ENCODE measurements at regions not wholly inside any gene's neighbourhood (a gene's known extent, or its start where the extent isn't known, plus 50 kb on each side); places are given as distances from the start of the nearest gene placed in this dataset.

- no peak for DNase-seq
These were observed 232.0 kb downstream of the IRX1 start for GRCh38 chr5:3827624-3828023.

- no peak for DNase-seq
These were observed 233.1 kb downstream of the IRX1 start for GRCh38 chr5:3828761-3829160.

DNA sequence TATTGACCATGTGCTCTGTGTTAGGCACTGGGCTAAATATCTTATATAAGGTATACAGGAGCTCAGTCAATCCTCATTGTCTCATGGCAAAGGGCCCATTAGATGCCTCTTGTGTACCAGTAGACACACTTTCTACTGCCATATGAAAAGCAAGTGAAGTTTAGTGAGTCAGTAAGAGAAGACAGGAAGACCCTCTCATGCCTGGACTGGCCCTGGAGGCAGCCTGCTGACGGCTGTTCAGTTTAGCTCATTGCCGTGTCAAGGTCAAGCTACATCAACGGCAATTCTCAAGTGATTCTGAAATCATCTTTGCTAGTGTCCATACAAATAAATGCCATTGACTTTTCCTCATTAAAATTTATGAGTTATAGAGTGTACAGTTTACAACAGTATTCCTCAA lies 237.9 kb downstream of the IRX1 start:
- no peak for DNase-seq

GRCh38 chr5:3835811-3836210 lies 240.2 kb downstream of the IRX1 start:
- DNase-seq, result no peak

DNA sequence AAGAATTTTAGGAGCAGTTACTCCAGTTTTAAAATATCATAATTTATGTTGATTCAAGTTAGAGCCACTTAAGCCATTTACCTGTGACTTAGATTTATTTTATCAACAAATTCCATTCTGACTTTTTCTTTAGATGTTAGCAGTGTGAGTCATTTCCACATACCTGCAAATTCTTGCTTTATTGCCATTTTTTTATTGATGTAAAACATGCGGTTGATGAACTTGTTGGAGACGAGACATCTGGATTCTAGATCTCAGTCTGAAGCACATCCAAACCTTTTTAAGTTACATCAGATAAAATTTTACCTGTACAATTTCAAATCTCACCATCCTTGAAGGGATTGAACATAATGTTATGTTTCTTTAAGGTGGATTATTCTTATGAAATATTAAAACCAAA lies 240.9 kb downstream of the IRX1 start:
- no peak for DNase-seq

GRCh38 chr5:3837506-3837905 lies 241.9 kb downstream of the IRX1 start:
- no peak for DNase-seq

DNA sequence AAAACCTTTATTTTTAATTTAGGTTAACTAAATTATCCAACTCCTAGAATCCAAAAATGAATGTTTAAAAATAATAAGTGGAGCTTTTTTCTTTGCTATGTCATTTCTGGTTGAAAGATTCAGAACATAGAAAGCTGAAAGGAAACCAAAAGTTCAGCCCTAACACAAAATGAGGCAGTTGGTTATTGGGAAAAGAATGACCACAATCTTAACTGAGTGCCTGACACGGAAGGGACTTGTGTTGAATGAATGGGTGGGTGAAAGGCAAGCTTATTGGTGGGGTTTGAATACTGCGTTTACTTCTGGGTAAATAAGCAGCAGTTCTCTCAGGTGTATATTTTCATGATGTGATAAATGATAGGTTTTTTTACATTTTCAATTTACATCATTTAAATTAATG lies 243.5 kb downstream of the IRX1 start:
- no peak for DNase-seq

- DNase-seq, result no peak
These were observed 247.0 kb downstream of the IRX1 start for GRCh38 chr5:3842591-3842990.

GRCh38 chr5:3843706-3844105 lies 248.1 kb downstream of the IRX1 start:
- no peak for DNase-seq

- DNase-seq, result no peak
These were observed 248.6 kb downstream of the IRX1 start for GRCh38 chr5:3844266-3844665.

DNA sequence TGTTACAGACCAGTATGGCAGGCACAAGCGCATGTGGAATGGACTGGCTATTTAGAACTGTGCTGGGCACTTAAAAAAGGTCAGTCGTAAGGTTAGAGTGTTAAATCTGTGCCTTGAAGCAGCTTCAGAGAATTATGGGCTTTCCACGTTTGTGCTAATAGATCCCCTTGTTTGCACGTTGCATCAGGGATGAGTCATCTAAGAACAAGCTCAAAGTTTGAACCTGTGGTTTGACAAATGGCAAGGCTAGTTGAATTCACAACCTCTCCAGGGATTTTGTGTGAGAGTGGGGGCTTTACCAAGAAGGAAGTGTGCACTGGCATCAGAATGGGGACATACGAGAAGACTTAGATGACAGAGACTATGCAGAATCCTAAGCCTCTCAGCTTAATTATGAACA lies 249.6 kb downstream of the IRX1 start:
- DNase-seq, result no peak

DNA sequence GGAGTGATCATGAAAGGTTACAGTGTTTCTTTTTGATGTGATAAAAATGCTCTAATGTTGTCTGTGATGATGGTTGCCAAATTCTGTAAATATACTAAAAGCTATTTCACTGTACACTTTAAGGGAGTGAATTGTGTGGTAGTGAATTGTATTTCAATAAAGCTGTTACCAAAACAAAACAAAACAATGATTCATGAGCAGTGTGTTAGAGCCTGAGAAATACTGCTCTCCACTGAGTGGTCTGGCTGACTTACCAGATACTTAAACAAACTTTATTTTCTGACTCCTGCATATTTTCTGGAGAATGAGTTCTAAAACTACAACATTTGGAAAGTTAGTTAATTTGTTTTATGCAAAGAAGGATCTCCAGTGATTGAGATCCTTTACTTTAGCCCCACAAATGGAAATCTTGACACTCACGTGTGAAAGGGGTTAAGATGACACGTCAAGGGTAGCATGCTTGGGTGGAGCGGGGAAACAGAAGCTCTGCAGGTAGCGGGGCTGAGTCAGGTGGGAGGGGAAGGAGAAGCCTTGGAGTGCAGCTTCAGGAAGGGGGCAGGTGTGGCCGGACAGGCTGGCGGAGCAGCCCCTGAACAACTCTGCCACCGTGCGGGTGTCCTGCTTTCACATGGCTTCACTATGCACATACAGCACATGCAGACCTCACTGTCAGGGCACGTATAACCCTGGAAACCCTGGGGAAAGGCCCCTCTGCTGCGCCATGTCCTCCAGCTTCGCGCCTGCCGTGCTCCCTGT lies 256.7 kb downstream of the IRX1 start:
- DNase-seq, result no peak

GRCh38 chr5:3853362-3853761 lies 257.7 kb downstream of the IRX1 start:
- no peak for DNase-seq

- no peak for DNase-seq
These were observed 258.7 kb downstream of the IRX1 start for GRCh38 chr5:3854188-3854821.

DNA sequence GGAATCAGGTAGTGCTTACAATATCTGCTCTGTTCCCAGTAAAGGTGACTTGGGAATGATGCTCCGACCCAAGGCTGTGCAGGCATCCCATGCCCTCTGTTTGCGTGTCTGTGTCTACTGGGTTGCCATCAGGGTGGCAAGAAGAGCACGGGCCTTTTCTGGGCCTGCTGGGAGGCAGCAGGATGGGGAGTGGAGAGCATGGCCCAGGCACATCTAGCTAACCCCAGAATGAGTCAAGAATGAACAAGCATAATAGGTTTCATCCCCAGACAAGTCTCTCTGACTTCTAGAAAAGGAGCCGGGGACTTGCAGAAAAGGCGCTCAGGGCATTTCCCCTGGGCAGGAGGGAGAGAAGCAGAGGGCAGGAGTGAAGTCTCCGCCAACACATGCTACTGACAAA lies 260.4 kb downstream of the IRX1 start:
- no peak for DNase-seq

DNA sequence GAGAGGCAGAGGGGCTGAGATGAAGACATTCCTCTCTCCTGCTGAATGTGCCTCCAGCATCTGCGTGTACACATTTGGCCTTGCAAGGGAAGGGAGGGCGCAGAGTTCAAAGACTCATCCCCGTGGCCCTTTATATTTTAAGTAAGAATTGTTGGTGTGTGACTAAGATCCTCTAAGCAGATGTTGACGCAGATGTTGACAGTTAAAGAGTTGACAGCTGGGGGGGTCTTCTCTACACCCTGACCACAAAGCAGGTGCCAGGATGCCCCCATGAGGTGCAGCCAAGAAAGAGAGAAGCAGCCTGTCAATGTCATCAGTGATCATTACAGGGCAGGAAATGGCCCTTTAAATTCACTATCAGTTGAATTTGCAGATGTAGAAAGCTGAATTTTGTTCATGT lies 262.9 kb downstream of the IRX1 start:
- no peak for DNase-seq

DNA sequence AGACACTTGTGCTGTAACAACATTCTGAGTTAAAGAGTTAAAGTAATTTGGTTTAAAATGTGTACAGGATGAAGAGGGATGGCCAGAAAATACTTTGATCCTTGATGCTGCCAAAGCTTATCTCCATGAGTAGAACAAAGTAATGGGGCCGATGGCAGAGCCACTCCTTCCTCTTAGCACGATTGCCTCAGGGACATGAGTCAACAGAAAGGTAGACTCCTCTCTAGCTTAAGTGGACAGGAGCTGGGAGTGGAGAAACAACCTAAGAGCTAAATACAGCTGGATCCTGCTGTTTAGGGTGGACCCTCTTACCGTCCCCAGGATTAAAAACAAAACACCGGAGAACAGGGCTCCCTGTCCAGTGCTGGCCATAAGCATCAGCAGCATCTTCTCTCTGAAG lies 267.3 kb downstream of the IRX1 start:
- DNase-seq, result no peak

GRCh38 chr5:3875144-3875543 lies 279.5 kb downstream of the IRX1 start:
- no peak for DNase-seq

DNA sequence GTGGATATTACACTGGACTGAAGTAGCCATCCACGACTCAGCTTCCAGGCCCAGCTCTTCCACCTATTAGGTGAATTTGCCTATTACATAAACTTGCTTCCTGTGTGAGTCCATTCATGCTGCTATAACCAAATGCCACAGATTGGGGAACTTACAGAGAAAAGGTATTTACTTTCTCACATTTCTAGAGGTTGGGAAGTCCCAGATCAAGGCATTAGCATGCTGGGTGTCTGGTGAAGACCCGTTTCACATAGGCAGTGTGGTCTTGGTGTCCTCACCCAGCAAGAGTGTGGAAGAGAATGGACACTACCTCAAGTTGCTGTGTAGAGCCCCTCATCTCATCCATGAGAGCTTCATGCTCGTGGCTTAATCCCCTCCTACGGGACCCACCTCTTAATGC lies 282.6 kb downstream of the IRX1 start:
- DNase-seq, result no peak

DNA sequence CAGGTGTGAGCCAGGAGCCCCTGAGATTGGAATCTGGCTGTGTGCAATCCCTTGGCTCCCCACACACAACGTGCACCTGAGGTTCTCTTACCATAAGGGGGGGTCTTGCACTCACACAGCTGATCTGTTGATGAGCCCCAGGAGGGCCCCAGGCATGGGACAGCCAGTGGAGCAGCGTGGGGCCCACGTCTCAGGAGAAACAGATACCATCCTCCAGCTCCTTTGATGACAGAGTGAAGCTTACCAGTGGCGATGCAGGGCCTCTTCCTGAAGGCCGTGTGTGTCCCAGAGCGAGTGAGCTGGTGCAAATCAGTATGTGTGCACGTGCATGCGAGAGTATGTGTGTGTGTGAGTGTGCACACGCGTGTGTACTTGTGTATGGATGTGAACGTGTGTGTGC lies 287.4 kb downstream of the IRX1 start:
- no peak for DNase-seq

DNA sequence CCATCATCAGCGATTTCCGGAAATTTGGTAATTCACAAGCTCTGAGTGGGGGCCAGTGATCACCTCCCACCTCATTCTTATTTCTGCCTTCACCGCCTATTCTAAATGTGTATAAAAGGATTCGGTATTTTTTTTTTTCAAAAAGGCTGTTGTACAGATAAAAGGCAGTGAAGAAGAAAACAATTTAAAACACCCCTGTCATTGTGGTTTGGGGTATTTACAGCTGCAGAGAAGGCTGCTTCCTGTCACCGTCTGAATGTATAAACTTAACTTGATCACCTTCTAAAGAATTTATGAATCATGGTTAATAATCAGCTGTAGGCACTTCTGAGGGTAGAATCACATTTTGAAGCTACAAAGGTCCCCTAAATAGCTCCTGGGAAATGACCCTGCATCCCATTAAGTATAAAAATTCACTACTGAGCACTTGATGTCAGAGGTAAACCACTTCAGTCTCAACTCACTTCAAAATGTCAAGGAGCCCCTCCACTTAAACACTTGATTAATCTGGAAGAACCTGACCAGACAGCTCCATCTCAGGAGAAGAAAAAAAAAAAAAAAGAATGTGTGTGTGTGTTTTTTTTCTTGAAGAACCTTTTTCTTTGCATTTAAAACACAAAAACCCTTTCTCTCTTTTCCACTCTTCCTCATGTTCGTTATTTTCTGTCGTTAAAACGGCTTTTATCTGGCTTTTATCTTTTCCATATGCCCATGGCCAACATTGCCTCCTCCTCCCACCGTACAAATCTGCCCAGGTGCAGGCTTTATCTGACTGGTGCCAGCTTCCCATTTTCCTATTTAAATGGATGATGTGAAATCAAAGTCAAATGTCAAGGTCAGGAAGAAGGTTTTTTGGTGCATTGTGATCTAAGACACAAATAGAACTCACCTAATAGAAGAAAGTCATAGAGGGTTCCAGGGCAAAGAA lies 291.2 kb downstream of the IRX1 start:
- DNase-seq, result no peak

DNA sequence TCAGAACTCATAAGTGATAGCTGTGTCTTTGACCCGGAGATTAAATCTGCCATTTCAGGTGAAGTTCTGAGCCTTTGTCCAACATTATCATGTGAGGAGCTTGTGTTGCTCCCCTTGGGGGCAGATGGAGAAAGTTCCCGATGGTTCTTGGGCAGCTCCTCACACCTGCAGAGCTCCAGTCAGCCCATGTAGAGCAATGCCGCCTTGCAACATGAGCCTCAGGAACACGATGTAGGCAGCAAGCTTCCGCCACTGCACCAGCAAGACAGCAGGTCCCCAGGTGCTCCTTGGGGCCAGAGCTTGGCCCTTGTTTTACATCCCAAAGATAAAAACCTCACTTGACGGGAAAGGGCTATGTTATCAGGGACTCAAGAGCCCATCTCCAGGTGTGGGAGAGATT lies 292.7 kb downstream of the IRX1 start:
- DNase-seq, result no peak

- DNase-seq, result no peak
These were observed 293.9 kb downstream of the IRX1 start for GRCh38 chr5:3889412-3890142.

Measured in CD4-positive, alpha-beta T cell treated with Interleukin-21 for 1 hour (primary cell).